SU-DHL-6 (cell line): ENCODE measurements at regions not wholly inside any gene's neighbourhood (a gene's known extent, or its start where the extent isn't known, plus 50 kb on each side); places are given as distances from the start of the nearest gene placed in this dataset.

Experiments used
- H2AFZ ChIP-seq: fragments of 200-600 bp; sonication (generic); 2 replicates; pipeline ENCODE4 v1.6.1; 2014; ENCODE audit warnings: low read depth, mild to moderate bottlenecking, moderate library complexity, mixed read lengths, antibody characterized with exemption, low read length; ENCODE audit not compliant: severe bottlenecking
- H3F3A ChIP-seq: fragments of 200-600 bp; shearing (Covaris generic); 2 replicates; pipeline ENCODE4 v1.6.0; 2016; ENCODE audit warnings: antibody characterized with exemption, mild to moderate bottlenecking; ENCODE audit not compliant: insufficient read depth
- H3K27ac ChIP-seq: fragments of 200-600 bp; sonication (generic); 2 replicates; pipeline ENCODE4 v1.5.1; 2016; ENCODE audit warnings: low read depth, mild to moderate bottlenecking, low read length, moderate library complexity, mixed read lengths
- H3K27me3 ChIP-seq: fragments of 200-600 bp; sonication (generic), shearing (Covaris generic); 2 replicates; pipeline ENCODE4 v1.6.0; 2014; ENCODE audit warnings: mild to moderate bottlenecking, low read length
- H3K36me3 ChIP-seq: fragments of 200-600 bp; sonication (generic); 2 replicates; pipeline ENCODE4 v1.6.1; 2014; ENCODE audit warnings: mild to moderate bottlenecking, low read length, mixed read lengths
- H3K4me2 ChIP-seq: fragments of 300-600, 200-600 bp; shearing (Covaris generic), sonication (generic); 2 replicates; pipeline ENCODE4 v1.6.0; 2014; ENCODE audit warnings: low read length, low read depth, mild to moderate bottlenecking; ENCODE audit not compliant: poor library complexity, severe bottlenecking
- H3K4me3 ChIP-seq: fragments of 200-600 bp; sonication (generic); 2 replicates; pipeline ENCODE4 v1.5.1; 2014; ENCODE audit warnings: antibody characterized with exemption, low read length, mild to moderate bottlenecking, mixed read lengths; ENCODE audit not compliant: insufficient read depth, poor library complexity, severe bottlenecking
- H3K79me2 ChIP-seq: fragments of 200-600 bp; sonication (generic); 2 replicates; pipeline ENCODE4 v1.6.1; 2014; ENCODE audit warnings: mild to moderate bottlenecking, low read length, moderate library complexity; ENCODE audit not compliant: insufficient read depth
- H3K9ac ChIP-seq: fragments of 200-600 bp; sonication (generic); 2 replicates; pipeline ENCODE4 v1.7.0; 2014; ENCODE audit warnings: mild to moderate bottlenecking, low read length
- H3K9me2 ChIP-seq: fragments of 200-600 bp; sonication (generic); replicated peaks from 2 replicates; pipeline ENCODE4 v1.6.1; 2014; ENCODE audit warnings: low read length; ENCODE audit not compliant: insufficient read depth
- H3K9me3 ChIP-seq: fragments of 200-600 bp; sonication (generic); 2 replicates; pipeline ENCODE4 v1.6.1; 2014; ENCODE audit warnings: low read length, mixed read lengths; ENCODE audit not compliant: insufficient read depth
- H4K20me1 ChIP-seq: fragments of 200-600 bp; sonication (generic); 2 replicates; pipeline ENCODE4 v1.6.1; 2014; ENCODE audit warnings: low read depth, mild to moderate bottlenecking, antibody characterized with exemption, low read length, moderate library complexity, mixed read lengths
- EZH2phosphoT487 ChIP-seq: fragments of 200-600 bp; sonication (generic), shearing (Covaris generic); conservative IDR thresholded peaks from 2 replicates; pipeline ENCODE4 v1.6.1; 2018; ENCODE audit warnings: mild to moderate bottlenecking, antibody characterized with exemption, low read length, moderate library complexity, mixed read lengths
- TF ChIP-seq, protein P1 (sequence below): fragments of 200-600 bp; sonication (generic); IDR thresholded peaks from one replicate; pipeline ENCODE4 v1.5.1; 2017; ENCODE audit warnings: antibody characterized with exemption, mild to moderate bottlenecking, low read length, moderate library complexity; ENCODE audit not compliant: insufficient read depth, poor library complexity, severe bottlenecking

DNA sequence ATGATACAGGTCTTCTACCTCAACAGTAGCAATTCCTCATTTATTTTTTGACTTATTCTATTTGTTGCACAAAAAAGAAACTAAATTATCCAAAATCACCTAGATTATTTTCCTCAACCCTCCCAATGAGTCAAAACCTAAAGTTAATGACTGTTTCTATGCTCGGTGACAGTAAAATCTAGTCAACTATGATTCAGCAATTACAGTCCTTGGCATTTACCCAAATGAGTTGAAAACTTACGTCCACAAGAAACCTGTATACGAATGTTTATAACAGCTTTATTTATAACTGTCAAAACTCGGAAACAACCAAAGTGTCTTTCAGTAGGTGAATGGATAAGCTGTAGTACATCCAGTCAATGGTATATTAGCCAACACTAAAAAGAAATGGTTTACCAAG, 439.3 kb downstream of the CBLN2 start:
- no peak overlapping the region for H2AFZ ChIP-seq
- H3F3A ChIP-seq: no peaks in the 10 kb centered on the region
- no peak overlapping the region for H3K27ac ChIP-seq
- H3K79me2 ChIP-seq: no peaks in the 10 kb centered on the region
- H3K27me3 ChIP-seq: no peaks in the 10 kb centered on the region
- H3K9me2 ChIP-seq: no peaks in the 10 kb centered on the region
- H3K9ac ChIP-seq: no peak overlapping the region
- TF ChIP-seq EZH2phosphoT487: no peak
- TF ChIP-seq, protein P1, sequence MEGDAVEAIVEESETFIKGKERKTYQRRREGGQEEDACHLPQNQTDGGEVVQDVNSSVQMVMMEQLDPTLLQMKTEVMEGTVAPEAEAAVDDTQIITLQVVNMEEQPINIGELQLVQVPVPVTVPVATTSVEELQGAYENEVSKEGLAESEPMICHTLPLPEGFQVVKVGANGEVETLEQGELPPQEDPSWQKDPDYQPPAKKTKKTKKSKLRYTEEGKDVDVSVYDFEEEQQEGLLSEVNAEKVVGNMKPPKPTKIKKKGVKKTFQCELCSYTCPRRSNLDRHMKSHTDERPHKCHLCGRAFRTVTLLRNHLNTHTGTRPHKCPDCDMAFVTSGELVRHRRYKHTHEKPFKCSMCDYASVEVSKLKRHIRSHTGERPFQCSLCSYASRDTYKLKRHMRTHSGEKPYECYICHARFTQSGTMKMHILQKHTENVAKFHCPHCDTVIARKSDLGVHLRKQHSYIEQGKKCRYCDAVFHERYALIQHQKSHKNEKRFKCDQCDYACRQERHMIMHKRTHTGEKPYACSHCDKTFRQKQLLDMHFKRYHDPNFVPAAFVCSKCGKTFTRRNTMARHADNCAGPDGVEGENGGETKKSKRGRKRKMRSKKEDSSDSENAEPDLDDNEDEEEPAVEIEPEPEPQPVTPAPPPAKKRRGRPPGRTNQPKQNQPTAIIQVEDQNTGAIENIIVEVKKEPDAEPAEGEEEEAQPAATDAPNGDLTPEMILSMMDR: no peak
- H3K9me3 ChIP-seq: no peaks in the 10 kb centered on the region
- no peak overlapping the region for H3K4me2 ChIP-seq
- H3K4me3 ChIP-seq: no peak overlapping the region
- H3K36me3 ChIP-seq: no peaks in the 10 kb centered on the region
- no peaks in the 10 kb centered on the region for H4K20me1 ChIP-seq

DNA sequence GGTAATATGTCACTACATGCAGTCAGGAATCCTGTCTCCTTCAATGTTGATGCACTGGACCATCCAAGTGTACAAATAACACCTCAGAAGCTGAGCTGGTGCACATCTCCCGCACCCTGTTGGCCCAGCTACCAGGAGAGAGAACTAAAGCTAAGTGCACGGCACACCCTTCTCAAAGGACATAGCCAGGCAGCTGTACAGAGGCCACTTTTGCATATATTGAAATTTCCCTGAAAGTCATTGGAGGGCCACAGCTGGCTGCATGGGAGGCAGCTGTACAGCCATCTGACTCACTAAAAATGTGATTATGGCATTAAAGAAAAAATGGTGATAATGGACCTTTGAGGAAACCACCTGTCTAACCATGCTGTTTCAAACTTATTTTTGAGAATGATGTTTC, 441.7 kb downstream of the CBLN2 start:
- no peak overlapping the region for H3K27ac ChIP-seq
- TF ChIP-seq, protein P1: no peak
- TF ChIP-seq EZH2phosphoT487: no peak
- no peak overlapping the region for H3K9ac ChIP-seq
- no peaks in the 10 kb centered on the region for H3K27me3 ChIP-seq
- H3K9me3 ChIP-seq: peaks cover 8% of the 10 kb centered on the region; the same call in 1 of the 2 replicates
- H3K79me2 ChIP-seq: no peaks in the 10 kb centered on the region
- no peaks in the 10 kb centered on the region for H3F3A ChIP-seq
- H3K36me3 ChIP-seq: 0 out of 2 replicates have a peak, but pooled peaks cover 4% of the 10 kb centered on the region
- no peak overlapping the region for H3K4me2 ChIP-seq
- H2AFZ ChIP-seq: peak overlapping the region; percentile 3
- no peaks in the 10 kb centered on the region for H3K9me2 ChIP-seq
- H4K20me1 ChIP-seq: no peaks in the 10 kb centered on the region
- H3K4me3 ChIP-seq: no peak overlapping the region

DNA sequence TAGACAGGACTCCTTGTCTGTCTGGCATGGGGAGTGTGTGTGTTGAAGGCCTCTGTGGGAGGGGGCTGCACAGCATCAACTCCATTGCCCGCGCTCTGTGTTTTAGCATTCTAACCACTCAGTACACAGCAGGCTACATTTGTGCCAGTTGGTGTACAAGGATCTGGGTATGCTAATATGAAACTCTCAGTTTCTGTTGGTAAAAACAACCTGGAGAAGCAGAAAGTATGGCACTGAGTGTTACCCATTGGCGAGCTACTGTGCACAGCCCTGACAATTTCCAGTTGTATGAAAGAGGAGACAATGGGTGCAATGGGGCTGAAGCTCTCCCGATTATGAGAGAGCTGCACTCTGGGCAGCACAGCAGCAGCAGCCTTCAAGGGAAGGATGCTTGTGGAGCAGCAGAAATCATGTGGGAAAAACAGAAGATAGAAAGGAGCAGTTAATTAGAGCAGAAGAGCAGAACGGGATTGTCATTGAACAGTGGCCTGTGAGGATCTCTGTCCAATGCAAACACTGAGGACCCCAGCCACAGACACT, 443.6 kb downstream of the CBLN2 start:
- Histone ChIP-seq H4K20me1 (no peaks in the 10 kb centered on the region), H3F3A (no peaks in the 10 kb centered on the region), H3K4me2 (no peak overlapping the region), H3K79me2 (no peaks in the 10 kb centered on the region), H3K27me3 (no peaks in the 10 kb centered on the region), H3K9me3 (peaks cover 8% of the 10 kb centered on the region; the same call in 1 of the 2 replicates), H3K27ac (no peak overlapping the region), H3K9me2 (no peaks in the 10 kb centered on the region), H3K9ac (no peak overlapping the region), H2AFZ (no peak overlapping the region), H3K36me3 (0 out of 2 replicates have a peak, but pooled peaks cover 4% of the 10 kb centered on the region), H3K4me3 (no peak overlapping the region)
- TF ChIP-seq EZH2phosphoT487: no peak
- TF ChIP-seq, protein P1: no peak
